T-helper 17 cell (primary cell): ENCODE measurements at regions not wholly inside any gene's neighbourhood (a gene's known extent, or its start where the extent isn't known, plus 50 kb on each side); places are given as distances from the start of the nearest gene placed in this dataset.

Source experiments
- ATAC-seq: fragments of 150-1000 bp; cut with Tn5 transposase; 2 replicates; pipeline ENCODE4 v1.10.0; 2021; ENCODE audit warnings: mild to moderate bottlenecking, moderate library complexity
- DNase-seq, 3 donors: peaks; one replicate each; pipeline versions ENCODE4 v3.0.0 to v3.0.0-alpha.2; 2020 to 2021
- H3K9me3 ChIP-seq: one replicate; pipeline ENCODE4 v1.7.0; 2013; ENCODE audit warnings: low read length, mild to moderate bottlenecking; ENCODE audit not compliant: control insufficient read depth, poor library complexity, severe bottlenecking
- H3K27ac Mint-ChIP-seq: one replicate; pipeline ENCODE4 v1.8.0; 2022; ENCODE audit warnings: mild to moderate bottlenecking, moderate library complexity, mixed read lengths
- H3K27me3 Mint-ChIP-seq: one replicate; pipeline ENCODE4 v1.8.0; 2022; ENCODE audit warnings: mixed read lengths
- H3K36me3 Mint-ChIP-seq: one replicate; pipeline ENCODE4 v1.8.0; 2022; ENCODE audit warnings: low read depth, mixed read lengths
- H3K4me1 Mint-ChIP-seq: one replicate; pipeline ENCODE4 v1.8.0; 2022; ENCODE audit warnings: mild to moderate bottlenecking, mixed read lengths
- H3K4me3 Mint-ChIP-seq: one replicate; pipeline ENCODE4 v1.8.0; 2022; ENCODE audit warnings: mild to moderate bottlenecking, moderate library complexity, mixed read lengths

GRCh38 chr18:76264876-76265250 is 230.2 kb downstream of the ZNF516 start:
- Mint-ChIP-seq H3K27ac (no peak overlapping the region), H3K4me1 (peaks cover 3% of the 10 kb centered on the region), H3K4me3 (no peak overlapping the region), H3K36me3 (no peaks in the 10 kb centered on the region), H3K27me3 (peaks cover 34% of the 10 kb centered on the region)
- ATAC-seq = no peak
- DNase-seq = no peak
- H3K9me3 ChIP-seq = no peaks in the 10 kb centered on the region

- ATAC-seq = no peak
- H3K27me3 Mint-ChIP-seq = peaks cover 34% of the 10 kb centered on the region
- no peak for DNase-seq
- peaks cover 3% of the 10 kb centered on the region for H3K4me1 Mint-ChIP-seq
- H3K4me3 Mint-ChIP-seq = no peak overlapping the region
- no peaks in the 10 kb centered on the region for H3K9me3 ChIP-seq
- H3K36me3 Mint-ChIP-seq = no peaks in the 10 kb centered on the region
- H3K27ac Mint-ChIP-seq = no peak overlapping the region
Observed at GRCh38 chr18:76264198-76264875, 230.7 kb downstream of the ZNF516 start.

GRCh38 chr18:76263046-76264005 is 231.7 kb downstream of the ZNF516 start:
- H3K9me3 ChIP-seq = no peaks in the 10 kb centered on the region
- H3K4me1 Mint-ChIP-seq = peaks cover 3% of the 10 kb centered on the region
- peaks cover 34% of the 10 kb centered on the region for H3K27me3 Mint-ChIP-seq
- no peak overlapping the region for H3K27ac Mint-ChIP-seq
- no peaks in the 10 kb centered on the region for H3K36me3 Mint-ChIP-seq
- no peak for DNase-seq
- no peak for ATAC-seq
- no peak overlapping the region for H3K4me3 Mint-ChIP-seq

- ATAC-seq = no peak
- no peaks in the 10 kb centered on the region for H3K9me3 ChIP-seq
- Mint-ChIP-seq H3K4me1 (peaks cover 2% of the 10 kb centered on the region), H3K27me3 (peaks cover 36% of the 10 kb centered on the region), H3K27ac (no peak overlapping the region), H3K4me3 (no peak overlapping the region), H3K36me3 (no peaks in the 10 kb centered on the region)
- DNase-seq = no peak
Observed at GRCh38 chr18:76260941-76261472, 234.0 kb downstream of the ZNF516 start.

- H3K4me3 Mint-ChIP-seq = no peak overlapping the region
- H3K27me3 Mint-ChIP-seq = peaks cover 49% of the 10 kb centered on the region
- H3K36me3 Mint-ChIP-seq = no peaks in the 10 kb centered on the region
- no peaks in the 10 kb centered on the region for H3K9me3 ChIP-seq
- ATAC-seq = no peak
- DNase-seq = no peak
- H3K27ac Mint-ChIP-seq = no peak overlapping the region
- H3K4me1 Mint-ChIP-seq = no peaks in the 10 kb centered on the region
Observed at GRCh38 chr18:76259711-76260110, 235.3 kb downstream of the ZNF516 start.

GRCh38 chr18:76259096-76259495 is 235.9 kb downstream of the ZNF516 start:
- H3K27ac Mint-ChIP-seq = no peak overlapping the region
- ATAC-seq = no peak
- H3K9me3 ChIP-seq = no peaks in the 10 kb centered on the region
- H3K27me3 Mint-ChIP-seq = peaks cover 52% of the 10 kb centered on the region
- H3K36me3 Mint-ChIP-seq = no peaks in the 10 kb centered on the region
- DNase-seq = no peak
- no peaks in the 10 kb centered on the region for H3K4me1 Mint-ChIP-seq
- no peak overlapping the region for H3K4me3 Mint-ChIP-seq

- H3K27ac Mint-ChIP-seq = no peak overlapping the region
Observed at GRCh38 chr18:76258209-76258608, 236.8 kb downstream of the ZNF516 start.

GRCh38 chr18:76255070-76255683 is 239.9 kb downstream of the ZNF516 start:
- no peak for ATAC-seq
- no peaks in the 10 kb centered on the region for H3K9me3 ChIP-seq
- Mint-ChIP-seq H3K27ac (no peak overlapping the region), H3K27me3 (peaks cover 39% of the 10 kb centered on the region), H3K4me3 (no peak overlapping the region), H3K36me3 (no peaks in the 10 kb centered on the region), H3K4me1 (no peaks in the 10 kb centered on the region)
- no peak for DNase-seq

More at GRCh38 chr18:76258209-76258608, 236.8 kb downstream of the ZNF516 start:
- Mint-ChIP-seq H3K4me1 (no peaks in the 10 kb centered on the region), H3K36me3 (no peaks in the 10 kb centered on the region), H3K4me3 (no peak overlapping the region), H3K27me3 (peaks cover 45% of the 10 kb centered on the region)
- no peaks in the 10 kb centered on the region for H3K9me3 ChIP-seq
- no peak for ATAC-seq
- DNase-seq = no peak

GRCh38 chr18:76252880-76253279 is 242.2 kb downstream of the ZNF516 start:
- no peaks in the 10 kb centered on the region for H3K9me3 ChIP-seq
- peaks cover 39% of the 10 kb centered on the region for H3K27me3 Mint-ChIP-seq
- peaks cover 2% of the 10 kb centered on the region for H3K4me1 Mint-ChIP-seq
- DNase-seq = no peak
- H3K4me3 Mint-ChIP-seq = no peak overlapping the region
- H3K27ac Mint-ChIP-seq = no peak overlapping the region
- no peak for ATAC-seq
- no peaks in the 10 kb centered on the region for H3K36me3 Mint-ChIP-seq

- H3K27ac Mint-ChIP-seq = no peak overlapping the region
- ATAC-seq (no peak), DNase-seq (no peak)
- peaks cover 2% of the 10 kb centered on the region for H3K4me1 Mint-ChIP-seq
- peaks cover 41% of the 10 kb centered on the region for H3K27me3 Mint-ChIP-seq
- H3K9me3 ChIP-seq = no peaks in the 10 kb centered on the region
- no peak overlapping the region for H3K4me3 Mint-ChIP-seq
- H3K36me3 Mint-ChIP-seq = no peaks in the 10 kb centered on the region
Observed at GRCh38 chr18:76252139-76252538, 242.9 kb downstream of the ZNF516 start.

GRCh38 chr18:76251691-76252090 is 243.4 kb downstream of the ZNF516 start:
- Mint-ChIP-seq H3K4me3 (no peak overlapping the region), H3K27me3 (peaks cover 43% of the 10 kb centered on the region), H3K27ac (no peak overlapping the region), H3K36me3 (no peaks in the 10 kb centered on the region), H3K4me1 (peaks cover 2% of the 10 kb centered on the region)
- no peak for ATAC-seq
- DNase-seq = no peak
- no peaks in the 10 kb centered on the region for H3K9me3 ChIP-seq

- H3K4me3 Mint-ChIP-seq = no peak overlapping the region
- ATAC-seq (no peak), DNase-seq (no peak)
- H3K27me3 Mint-ChIP-seq = peaks cover 15% of the 10 kb centered on the region
- H3K9me3 ChIP-seq = no peaks in the 10 kb centered on the region
- H3K4me1 Mint-ChIP-seq = peaks cover 4% of the 10 kb centered on the region
- H3K27ac Mint-ChIP-seq = no peak overlapping the region
- no peaks in the 10 kb centered on the region for H3K36me3 Mint-ChIP-seq
Observed at GRCh38 chr18:76246590-76246989, 248.5 kb downstream of the ZNF516 start.

GRCh38 chr18:76234676-76235060 is 260.4 kb downstream of the ZNF516 start:
- no peak for DNase-seq
- H3K9me3 ChIP-seq = no peaks in the 10 kb centered on the region
- Mint-ChIP-seq H3K4me1 (no peaks in the 10 kb centered on the region), H3K27me3 (peaks cover 16% of the 10 kb centered on the region), H3K27ac (no peak overlapping the region), H3K36me3 (no peaks in the 10 kb centered on the region), H3K4me3 (no peak overlapping the region)
- no peak for ATAC-seq
